H1 (cell line): ENCODE measurements at regions not wholly inside any gene's neighbourhood (a gene's known extent, or its start where the extent isn't known, plus 50 kb on each side); places are given as distances from the start of the nearest gene placed in this dataset.

ENCODE experiments used
- EP300 ChIP-seq, 2 experiments: IDR thresholded peaks; 1 replicate in 1 of 2; 2 replicates in 1 of 2; pipeline ENCODE4 v1.6.1; 2011 to 2012; ENCODE audit warnings: low read depth in 2 of 2, low read length in 2 of 2, mild to moderate bottlenecking in 2 of 2, borderline replicate concordance in 1 of 2, inconsistent platforms in 1 of 2, moderate library complexity in 1 of 2
- HDAC2 ChIP-seq, 2 experiments: fragments of 300-600 bp in 1 of 2; sonication (generic) in 1 of 2; IDR thresholded peaks; 2 replicates each; pipeline ENCODE4 v1.6.1; 2011 to 2012; ENCODE audit warnings: low read depth in 2 of 2, low read length in 2 of 2, mild to moderate bottlenecking in 2 of 2, moderate library complexity in 2 of 2, borderline replicate concordance in 1 of 2, inconsistent platforms in 1 of 2
- USF2 ChIP-seq: IDR thresholded peaks from 2 replicates; pipeline ENCODE4 v1.6.1; 2011; ENCODE audit warnings: low read length, improper control_type of control experiment
- TF ChIP-seq, protein P1 (sequence below), 3 experiments: IDR thresholded peaks; 1 replicate in 2 of 3; 2 replicates in 1 of 3; pipeline versions ENCODE4 v1.5.1 to v1.6.1; 2011; ENCODE audit warnings: low read length in 3 of 3, mild to moderate bottlenecking in 3 of 3, inconsistent platforms in 2 of 3, low read depth in 1 of 3, moderate library complexity in 1 of 3; ENCODE audit not compliant: insufficient read depth in 1 of 3; ENCODE audit errors: control extremely low read depth in 1 of 3

GRCh38 chr10:27410153-27410552 is 94.0 kb upstream of the RAB18 start (continued):
- TF ChIP-seq EP300 (IDR thresholded peaks at IDR 0.05; ENCODE audit: borderline replicate concordance in 1 of 2, low read depth in 2 of 2, low read length in 2 of 2) (no peak), HDAC2 (IDR thresholded peaks at IDR 0.05; ENCODE audit: borderline replicate concordance in 1 of 2, low read depth in 2 of 2, low read length in 2 of 2) (no peak), USF2 (no peak)
- TF ChIP-seq, protein P1, sequence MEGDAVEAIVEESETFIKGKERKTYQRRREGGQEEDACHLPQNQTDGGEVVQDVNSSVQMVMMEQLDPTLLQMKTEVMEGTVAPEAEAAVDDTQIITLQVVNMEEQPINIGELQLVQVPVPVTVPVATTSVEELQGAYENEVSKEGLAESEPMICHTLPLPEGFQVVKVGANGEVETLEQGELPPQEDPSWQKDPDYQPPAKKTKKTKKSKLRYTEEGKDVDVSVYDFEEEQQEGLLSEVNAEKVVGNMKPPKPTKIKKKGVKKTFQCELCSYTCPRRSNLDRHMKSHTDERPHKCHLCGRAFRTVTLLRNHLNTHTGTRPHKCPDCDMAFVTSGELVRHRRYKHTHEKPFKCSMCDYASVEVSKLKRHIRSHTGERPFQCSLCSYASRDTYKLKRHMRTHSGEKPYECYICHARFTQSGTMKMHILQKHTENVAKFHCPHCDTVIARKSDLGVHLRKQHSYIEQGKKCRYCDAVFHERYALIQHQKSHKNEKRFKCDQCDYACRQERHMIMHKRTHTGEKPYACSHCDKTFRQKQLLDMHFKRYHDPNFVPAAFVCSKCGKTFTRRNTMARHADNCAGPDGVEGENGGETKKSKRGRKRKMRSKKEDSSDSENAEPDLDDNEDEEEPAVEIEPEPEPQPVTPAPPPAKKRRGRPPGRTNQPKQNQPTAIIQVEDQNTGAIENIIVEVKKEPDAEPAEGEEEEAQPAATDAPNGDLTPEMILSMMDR (IDR thresholded peaks at IDR 0.05; ENCODE audit: control extremely low read depth in 1 of 3, insufficient read depth in 1 of 3, low read depth in 1 of 3, low read length in 3 of 3) = no peak
- TF ChIP-seq, all 59 proteins: peak for 0
